PC-3 (cell line): ENCODE measurements at regions not wholly inside any gene's neighbourhood (a gene's known extent, or its start where the extent isn't known, plus 50 kb on each side); places are given as distances from the start of the nearest gene placed in this dataset.
"Not testable (repeated sequence)": the region's sequence is repeated elsewhere in the genome, so short reads cannot be mapped to it uniquely, and the experiment has no call there.

Source experiments
- ATAC-seq: fragments of 200-7000 bp; cut with Tn5 transposase; 2 replicates; pipeline ENCODE4 v1.9.1; 2020; ENCODE audit warnings: mild to moderate bottlenecking, moderate library complexity
- BruUV-seq: library from RNA; stranded (reverse); fragments of 400-500 nt; replicated peaks from 2 replicates; lab custom pipeline; 2021; lab: Mats Ljungman, UMichigan
- CTCF ChIA-PET: fragments of 300-600 bp; sonication (Branson Sonifier 250); formaldehyde crosslinking; loops from one replicate; lab custom pipeline; 2022; ENCODE audit warnings: antibody characterized with exemption; lab: Charles Lee
- POLR2A ChIA-PET: fragments of 300-600 bp; sonication (Branson Sonifier 250); formaldehyde crosslinking; loops from one replicate; lab custom pipeline; 2022; ENCODE audit warnings: antibody characterized with exemption; ENCODE audit not compliant: unreplicated experiment; lab: Charles Lee
- DNase-seq: peaks from one replicate; pipeline ENCODE4 v3.0.0-alpha.2; 2015
- H2AFZ ChIP-seq: fragments of 300-600 bp; sonication (generic); 2 replicates; pipeline ENCODE4 v1.6.0; 2016; ENCODE audit warnings: antibody characterized with exemption, low read length
- H3F3A ChIP-seq: fragments of 300-600 bp; sonication (generic); one replicate; pipeline ENCODE4 v1.6.0; 2017; ENCODE audit warnings: antibody characterized with exemption, low read length, control low read depth, mild to moderate bottlenecking; ENCODE audit not compliant: unreplicated experiment
- H3K27ac ChIP-seq: fragments of 300-600 bp; sonication (generic); 2 replicates; pipeline ENCODE4 v1.5.1; 2016; ENCODE audit warnings: mild to moderate bottlenecking, low read length
- H3K27me3 ChIP-seq: fragments of 300-600 bp; sonication (generic); 2 replicates; pipeline ENCODE4 v1.6.1; 2016; ENCODE audit warnings: low read length, mixed read lengths
- H3K36me3 ChIP-seq: fragments of 300-600 bp; sonication (generic); 2 replicates; pipeline ENCODE4 v1.6.1; 2016; ENCODE audit warnings: low read depth, mixed run types, low read length, mixed read lengths
- H3K4me1 ChIP-seq: fragments of 300-600 bp; sonication (generic); 2 replicates; pipeline ENCODE4 v1.5.1; 2016; ENCODE audit warnings: low read length; ENCODE audit not compliant: insufficient read depth
- H3K4me2 ChIP-seq: fragments of 300-600 bp; sonication (generic); 2 replicates; pipeline ENCODE4 v1.6.0; 2016; ENCODE audit warnings: low read length
- H3K4me3 ChIP-seq: fragments of 300-600 bp; sonication (generic); 2 replicates; pipeline ENCODE4 v1.5.1; 2016; ENCODE audit warnings: mild to moderate bottlenecking, low read length, mixed read lengths
- H3K79me2 ChIP-seq: fragments of 300-600 bp; sonication (generic); 2 replicates; pipeline ENCODE4 v1.6.1; 2017; ENCODE audit warnings: low read length, mixed read lengths
- H3K9ac ChIP-seq: fragments of 300-600 bp; sonication (generic); 2 replicates; pipeline ENCODE4 v1.6.0; 2016; ENCODE audit warnings: mild to moderate bottlenecking, low read length
- H3K9me2 ChIP-seq: fragments of 300-600 bp; sonication (generic); replicated peaks from 2 replicates; pipeline ENCODE4 v1.6.1; 2016; ENCODE audit warnings: mixed run types, low read length, mixed read lengths
- H3K9me3 ChIP-seq: fragments of 300-600 bp; sonication (generic); 2 replicates; pipeline ENCODE4 v1.6.1; 2016; ENCODE audit warnings: low read length, mixed read lengths
- H4K20me1 ChIP-seq: fragments of 300-600 bp; sonication (generic); 2 replicates; pipeline ENCODE4 v1.6.1; 2016; ENCODE audit warnings: low read length, mixed read lengths
- EZH2 ChIP-seq: fragments of 300-600 bp; sonication (generic); IDR thresholded peaks from one replicate; pipeline ENCODE4 v1.6.1; 2017; ENCODE audit warnings: antibody characterized with exemption, mild to moderate bottlenecking, low read length; ENCODE audit not compliant: unreplicated experiment
- EZH2phosphoT487 ChIP-seq: fragments of 300-600 bp; sonication (generic); IDR thresholded peaks from 2 replicates; pipeline ENCODE4 v1.6.1; 2018; ENCODE audit warnings: mild to moderate bottlenecking, antibody characterized with exemption, low read length, borderline replicate concordance
- intact Hi-C: fragments of 100-400 bp; cut with micrococcal nuclease; formaldehyde crosslinking; loops from 2 replicates; pipeline ENCODE4 v1.9.0; 2023
- TF ChIP-seq, protein P1 (sequence below): fragments of 300-600 bp; sonication (generic); conservative IDR thresholded peaks from 2 replicates; pipeline ENCODE4 v1.5.1; 2017; ENCODE audit warnings: antibody characterized with exemption, low read depth, mild to moderate bottlenecking, low read length

DNA sequence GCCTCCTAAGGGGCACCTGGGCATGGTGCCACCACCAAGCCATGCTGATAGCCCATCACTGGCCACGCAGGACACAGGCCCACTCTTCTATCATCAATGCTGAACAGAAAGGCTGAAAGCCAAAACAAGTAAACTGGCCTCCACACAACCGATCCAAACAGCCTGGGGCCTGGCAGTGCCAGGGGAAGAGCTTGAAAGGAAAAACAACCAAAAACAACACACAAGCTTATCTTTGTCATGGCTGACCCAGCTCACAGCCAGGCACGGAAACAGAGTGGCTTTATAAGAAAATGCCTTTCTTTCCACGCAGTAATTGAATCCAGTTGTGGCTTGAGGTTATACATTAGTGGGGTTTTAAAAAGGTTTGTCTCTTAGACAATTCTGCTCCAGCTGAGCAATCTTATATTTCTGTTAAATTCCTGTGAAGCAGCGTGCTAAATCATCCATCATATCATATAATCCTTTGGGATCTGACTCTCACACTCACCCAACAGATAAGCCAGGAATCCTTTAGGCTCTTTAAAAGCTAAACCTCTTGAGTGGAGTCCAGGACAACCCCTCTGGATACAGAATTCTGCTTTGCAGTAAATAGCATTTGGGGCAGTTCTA is 65.4 kb upstream of the SLC22A16 start:
- Histone ChIP-seq H3F3A (peaks cover 10% of the 10 kb centered on the region), H3K9ac (no peak overlapping the region), H3K4me3 (no peak overlapping the region), H3K4me1 (peaks cover 55% of the 10 kb centered on the region), H2AFZ (no peak overlapping the region), H3K4me2 (no peak overlapping the region), H3K27ac (no peak overlapping the region), H3K9me2 (no peaks in the 10 kb centered on the region), H3K79me2 (0 out of 2 replicates have a peak, but pooled peaks cover 4% of the 10 kb centered on the region), H3K27me3 (no peaks in the 10 kb centered on the region), H4K20me1 (no peaks in the 10 kb centered on the region), H3K36me3 (no peaks in the 10 kb centered on the region), H3K9me3 (no peaks in the 10 kb centered on the region; the same call in 1 of the 2 replicates)
- DNase-seq (no peak), ATAC-seq (no peak)
- CTCF ChIA-PET: interaction anchor here (0.6 kb wide), 1 partner anchor 54 kb away, joined by 3 read pairs; no protein-coding TSS in a partner anchor
- TF ChIP-seq EZH2phosphoT487 (no peak), EZH2 (no peak)
- TF ChIP-seq, protein P1, sequence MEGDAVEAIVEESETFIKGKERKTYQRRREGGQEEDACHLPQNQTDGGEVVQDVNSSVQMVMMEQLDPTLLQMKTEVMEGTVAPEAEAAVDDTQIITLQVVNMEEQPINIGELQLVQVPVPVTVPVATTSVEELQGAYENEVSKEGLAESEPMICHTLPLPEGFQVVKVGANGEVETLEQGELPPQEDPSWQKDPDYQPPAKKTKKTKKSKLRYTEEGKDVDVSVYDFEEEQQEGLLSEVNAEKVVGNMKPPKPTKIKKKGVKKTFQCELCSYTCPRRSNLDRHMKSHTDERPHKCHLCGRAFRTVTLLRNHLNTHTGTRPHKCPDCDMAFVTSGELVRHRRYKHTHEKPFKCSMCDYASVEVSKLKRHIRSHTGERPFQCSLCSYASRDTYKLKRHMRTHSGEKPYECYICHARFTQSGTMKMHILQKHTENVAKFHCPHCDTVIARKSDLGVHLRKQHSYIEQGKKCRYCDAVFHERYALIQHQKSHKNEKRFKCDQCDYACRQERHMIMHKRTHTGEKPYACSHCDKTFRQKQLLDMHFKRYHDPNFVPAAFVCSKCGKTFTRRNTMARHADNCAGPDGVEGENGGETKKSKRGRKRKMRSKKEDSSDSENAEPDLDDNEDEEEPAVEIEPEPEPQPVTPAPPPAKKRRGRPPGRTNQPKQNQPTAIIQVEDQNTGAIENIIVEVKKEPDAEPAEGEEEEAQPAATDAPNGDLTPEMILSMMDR: no peak
- BruUV-seq: no TSS peak
- intact Hi-C loops: no loop called here
- POLR2A ChIA-PET: no interaction called here

DNA sequence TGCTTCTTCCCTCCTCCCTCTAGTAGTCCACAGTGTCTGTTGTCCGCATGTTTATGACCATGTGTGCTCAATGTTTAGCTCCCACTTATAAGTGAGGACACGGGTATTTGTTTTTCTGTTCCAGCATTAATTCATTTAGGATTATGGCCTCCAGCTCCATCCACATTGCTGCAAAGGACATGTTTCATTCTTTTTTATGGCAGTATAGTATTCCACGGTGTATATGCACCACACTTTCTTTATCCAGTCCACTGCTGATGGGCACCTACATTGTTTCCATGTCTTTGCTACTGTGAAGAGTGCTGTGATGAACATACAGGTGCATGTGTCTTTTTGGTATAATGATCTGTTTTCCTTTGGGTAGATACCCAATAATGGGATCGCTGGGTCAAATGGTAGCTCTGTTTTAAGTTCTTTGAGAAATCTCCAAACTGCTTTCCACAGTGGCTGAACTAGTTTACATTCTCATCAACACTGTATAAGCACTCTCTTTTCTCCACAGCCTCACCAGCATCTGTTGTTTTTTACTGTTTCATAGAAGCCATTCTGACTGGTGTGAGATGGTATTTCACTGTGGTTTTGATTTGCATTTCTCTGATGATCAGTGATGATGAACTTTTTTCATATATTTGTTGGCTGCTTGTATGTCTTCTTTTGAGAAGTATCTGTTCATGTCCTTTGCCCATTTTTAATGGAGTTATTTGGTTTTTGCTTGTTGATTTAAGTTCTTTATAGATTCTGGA is 63.0 kb upstream of the SLC22A16 start:
- ATAC-seq, H3K9me3 ChIP-seq, H3K36me3 ChIP-seq, H3K79me2 ChIP-seq, intact Hi-C loops, H3K9me2 ChIP-seq, H3F3A ChIP-seq, H3K27me3 ChIP-seq, H3K4me2 ChIP-seq, BruUV-seq, H3K4me3 ChIP-seq, H4K20me1 ChIP-seq, H3K27ac ChIP-seq, DNase-seq, H3K9ac ChIP-seq, POLR2A ChIA-PET, H2AFZ ChIP-seq: not testable (repeated sequence)
- CTCF ChIA-PET: interaction anchor here (0.6 kb wide), 1 partner anchor 65 kb away, joined by 4 read pairs; no protein-coding TSS in a partner anchor
- peaks cover 51% of the 10 kb centered on the region for H3K4me1 ChIP-seq

DNA sequence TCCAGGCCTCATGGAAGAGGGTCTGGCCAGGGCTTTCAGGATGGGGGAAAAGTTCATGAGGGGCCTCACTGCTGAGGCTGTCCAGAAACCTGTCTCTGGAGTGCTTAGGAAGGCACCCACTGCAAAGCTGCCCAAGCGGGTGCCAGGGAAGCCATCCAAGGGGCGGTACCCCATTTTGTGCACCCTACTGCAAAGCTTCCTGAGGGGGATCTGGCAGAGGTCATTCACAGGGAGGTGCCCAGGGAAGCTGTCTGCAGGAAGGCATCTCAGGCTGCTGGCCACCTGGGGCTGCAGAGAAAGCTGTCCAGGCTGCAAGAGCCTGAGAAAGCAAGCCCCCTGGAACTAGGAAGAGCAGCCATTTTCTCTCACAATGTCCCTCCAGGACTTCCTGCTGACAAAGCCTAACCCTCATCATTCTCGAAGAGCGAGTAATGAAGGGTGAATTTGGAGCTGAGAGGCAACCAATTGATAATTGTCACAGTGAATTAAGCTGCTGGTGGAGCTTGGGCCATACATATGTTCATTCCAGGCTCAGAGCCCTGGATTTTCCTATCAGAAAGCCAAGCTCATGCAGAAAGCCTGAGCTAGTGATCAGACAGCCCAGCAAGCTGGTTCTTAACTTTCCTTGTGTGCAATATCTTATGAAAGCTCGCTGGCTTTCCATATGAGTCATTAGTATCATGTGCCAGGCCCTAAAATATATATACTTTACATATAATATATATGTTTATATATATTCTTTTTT is 62.2 kb upstream of the SLC22A16 start:
- H4K20me1 ChIP-seq: no peaks in the 10 kb centered on the region
- ATAC-seq (no peak), DNase-seq (no peak)
- no peak overlapping the region for H2AFZ ChIP-seq
- BruUV-seq: no TSS peak
- peaks cover 54% of the 10 kb centered on the region for H3K4me1 ChIP-seq
- CTCF ChIA-PET: interaction anchor here (0.6 kb wide), 1 partner anchor 66 kb away, joined by 4 read pairs; no protein-coding TSS in a partner anchor
- peak overlapping the region; percentile 60; the same call in 1 of the 2 replicates for H3K4me2 ChIP-seq
- H3K9ac ChIP-seq: peak overlapping the region; percentile 85
- H3K9me2 ChIP-seq: no peaks in the 10 kb centered on the region
- POLR2A ChIA-PET: no interaction called here
- H3K27ac ChIP-seq: peak overlapping the region; percentile 99
- H3K79me2 ChIP-seq: no peaks in the 10 kb centered on the region
- TF ChIP-seq, protein P1: no peak
- TF ChIP-seq EZH2phosphoT487 (no peak), EZH2 (no peak)
- peaks cover 10% of the 10 kb centered on the region for H3F3A ChIP-seq
- intact Hi-C loops: no loop called here
- H3K36me3 ChIP-seq: no peaks in the 10 kb centered on the region
- H3K9me3 ChIP-seq: no peaks in the 10 kb centered on the region; the same call in 1 of the 2 replicates
- H3K27me3 ChIP-seq: no peaks in the 10 kb centered on the region
- H3K4me3 ChIP-seq: no peak overlapping the region
